GM12873 (cell line): ENCODE measurements at regions not wholly inside any gene's neighbourhood (a gene's known extent, or its start where the extent isn't known, plus 50 kb on each side); places are given as distances from the start of the nearest gene placed in this dataset.

Experiments
- TF ChIP-seq, protein P1 (sequence below): IDR thresholded peaks from 2 replicates; pipeline ENCODE4 v1.5.1; 2012; ENCODE audit warnings: low read depth, mild to moderate bottlenecking, moderate library complexity, low read length, control low read depth; ENCODE audit not compliant: insufficient read depth; ENCODE audit errors: missing control alignments

GRCh38 chr10:3414667-3415023 lies 242.1 kb upstream of the PITRM1 start:
- TF ChIP-seq, protein P1, sequence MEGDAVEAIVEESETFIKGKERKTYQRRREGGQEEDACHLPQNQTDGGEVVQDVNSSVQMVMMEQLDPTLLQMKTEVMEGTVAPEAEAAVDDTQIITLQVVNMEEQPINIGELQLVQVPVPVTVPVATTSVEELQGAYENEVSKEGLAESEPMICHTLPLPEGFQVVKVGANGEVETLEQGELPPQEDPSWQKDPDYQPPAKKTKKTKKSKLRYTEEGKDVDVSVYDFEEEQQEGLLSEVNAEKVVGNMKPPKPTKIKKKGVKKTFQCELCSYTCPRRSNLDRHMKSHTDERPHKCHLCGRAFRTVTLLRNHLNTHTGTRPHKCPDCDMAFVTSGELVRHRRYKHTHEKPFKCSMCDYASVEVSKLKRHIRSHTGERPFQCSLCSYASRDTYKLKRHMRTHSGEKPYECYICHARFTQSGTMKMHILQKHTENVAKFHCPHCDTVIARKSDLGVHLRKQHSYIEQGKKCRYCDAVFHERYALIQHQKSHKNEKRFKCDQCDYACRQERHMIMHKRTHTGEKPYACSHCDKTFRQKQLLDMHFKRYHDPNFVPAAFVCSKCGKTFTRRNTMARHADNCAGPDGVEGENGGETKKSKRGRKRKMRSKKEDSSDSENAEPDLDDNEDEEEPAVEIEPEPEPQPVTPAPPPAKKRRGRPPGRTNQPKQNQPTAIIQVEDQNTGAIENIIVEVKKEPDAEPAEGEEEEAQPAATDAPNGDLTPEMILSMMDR, result no peak

DNA sequence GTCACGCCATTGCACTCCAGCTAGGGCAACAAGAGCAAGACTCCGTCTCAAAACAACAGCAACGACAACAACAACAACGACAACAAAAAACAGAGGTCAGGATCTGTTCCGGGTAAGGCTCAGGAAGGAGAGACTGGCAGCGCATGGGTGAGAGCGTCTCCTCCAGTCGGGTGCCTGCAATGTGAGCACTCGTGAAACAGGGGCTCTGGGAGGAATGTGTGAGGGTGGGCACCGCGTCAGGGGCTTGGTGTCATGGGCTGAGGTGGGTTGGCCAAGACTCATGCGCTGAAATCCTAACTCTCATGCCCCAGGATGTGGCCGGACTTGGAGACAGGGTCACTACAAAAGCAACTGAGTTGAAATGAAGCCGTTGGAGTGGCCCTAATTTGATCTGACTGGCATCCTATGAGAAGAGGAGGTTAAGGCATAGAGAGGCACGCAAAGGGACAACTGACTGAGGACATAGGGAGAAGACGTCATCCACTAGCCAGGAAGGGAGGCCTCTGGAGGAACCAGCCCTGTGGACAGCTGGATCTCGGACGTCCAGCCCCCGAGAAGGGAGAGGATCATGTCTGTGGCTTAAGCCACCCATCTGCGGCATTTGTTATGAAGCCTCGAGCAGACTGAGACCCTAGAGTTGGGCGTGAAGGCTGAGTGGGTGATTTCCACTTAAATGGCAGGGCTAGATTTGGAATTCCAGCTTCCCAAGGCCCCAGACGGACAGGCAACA lies 241.5 kb upstream of the PITRM1 start:
- TF ChIP-seq, protein P1, result no peak

DNA sequence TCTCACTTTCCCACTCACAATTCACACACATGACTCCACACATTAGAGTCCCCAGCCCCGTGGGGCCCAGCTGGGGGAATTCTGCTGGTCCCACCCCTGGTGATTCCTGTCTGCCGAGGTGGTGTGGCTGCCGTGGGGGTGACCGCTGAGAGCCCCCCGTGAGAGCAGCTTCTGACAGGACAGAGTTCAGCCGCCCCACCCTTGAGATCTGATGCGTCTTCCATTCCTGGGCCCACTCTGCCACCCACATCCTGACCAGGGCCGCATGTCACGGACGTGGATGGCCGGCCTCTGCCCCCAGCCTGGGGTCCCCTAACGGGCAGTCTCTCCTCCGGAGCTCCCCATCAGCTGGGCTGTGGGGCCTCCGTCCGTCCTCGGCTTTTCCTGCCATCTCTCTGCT lies 240.1 kb upstream of the PITRM1 start:
- TF ChIP-seq, protein P1, result no peak

GRCh38 chr10:3412071-3412582 lies 239.5 kb upstream of the PITRM1 start:
- TF ChIP-seq, protein P1, result no peak

DNA sequence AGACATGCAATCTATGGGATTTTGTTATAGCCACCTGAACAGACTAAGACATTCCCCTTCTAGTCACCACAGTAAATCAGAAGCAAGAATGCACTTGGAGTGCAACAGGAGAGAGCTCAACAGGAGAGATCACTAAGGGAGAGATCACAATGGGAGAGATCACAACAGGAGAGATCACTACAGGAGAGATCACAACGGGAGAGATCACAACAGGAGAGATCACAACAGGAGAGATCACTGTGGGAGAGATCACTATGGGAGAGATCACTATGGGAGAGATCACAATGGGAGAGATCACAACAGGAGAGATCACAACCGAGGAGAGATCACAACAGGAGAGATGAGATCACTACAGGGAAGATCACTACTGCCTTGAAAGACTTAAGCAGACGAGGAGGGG lies 238.5 kb upstream of the PITRM1 start:
- TF ChIP-seq, protein P1, result no peak

DNA sequence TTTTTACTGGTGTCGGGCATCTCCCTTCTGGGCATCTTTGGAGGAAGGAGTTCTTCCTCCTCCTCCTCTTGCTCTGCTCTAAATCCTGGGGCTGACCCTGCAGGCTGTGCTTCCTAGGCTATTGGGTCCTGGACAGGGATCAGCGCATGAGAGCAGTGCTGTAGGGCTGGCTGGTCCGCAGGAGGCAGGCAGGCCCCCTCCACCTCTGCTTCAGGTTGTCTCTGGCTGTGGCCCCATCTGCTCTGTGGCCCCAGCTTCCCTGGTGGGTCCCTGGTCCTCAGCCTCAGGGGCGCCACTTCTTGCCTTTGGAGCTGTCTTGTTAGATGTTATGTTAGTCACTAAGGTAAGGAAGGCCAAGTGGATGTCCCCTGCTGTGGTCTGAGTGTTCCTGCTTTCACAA lies 237.3 kb upstream of the PITRM1 start:
- TF ChIP-seq, protein P1, result no peak

DNA sequence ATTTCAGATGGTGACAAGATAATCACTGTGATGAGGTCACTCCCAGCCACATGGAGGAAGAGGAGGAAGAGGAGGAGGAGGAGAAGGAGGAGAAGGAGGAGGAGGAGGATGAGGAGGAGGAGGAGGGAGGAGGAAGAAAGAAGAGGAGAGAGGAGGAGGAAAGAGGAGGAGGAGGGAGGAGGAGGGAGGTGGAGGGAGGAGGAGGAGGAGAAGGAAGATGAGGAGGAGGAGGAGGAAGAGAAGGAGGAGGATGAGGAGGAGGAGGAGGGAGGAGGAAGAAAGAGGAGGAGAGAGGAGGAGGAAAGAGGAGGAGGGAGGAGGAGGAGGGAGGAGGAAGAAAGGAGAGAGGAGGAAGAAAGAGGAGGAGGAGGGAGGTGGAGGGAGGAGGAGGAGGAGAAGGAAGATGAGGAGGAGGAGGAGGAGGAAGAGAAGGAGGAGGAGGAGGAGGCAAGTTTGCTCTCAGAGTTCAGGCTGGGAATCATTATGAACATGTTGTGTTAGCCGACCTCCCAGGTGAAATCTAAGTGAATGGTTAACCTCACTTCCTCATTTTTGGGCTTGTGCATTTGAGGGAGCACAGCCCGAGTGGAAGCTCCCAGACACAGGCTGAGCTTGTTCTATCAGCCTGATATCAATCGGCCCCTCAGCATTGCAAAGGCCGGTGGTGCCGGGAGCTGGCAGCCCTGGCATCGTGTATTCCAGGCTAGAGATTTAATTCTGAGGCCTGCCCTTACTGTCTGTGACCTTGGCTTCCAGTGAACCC lies 236.2 kb upstream of the PITRM1 start:
- TF ChIP-seq, protein P1, result no peak
